ENCODE measurements at regions not wholly inside any gene's neighbourhood (a gene's known extent, or its start where the extent isn't known, plus 50 kb on each side); places are given as distances from the start of the nearest gene placed in this dataset.

DNA sequence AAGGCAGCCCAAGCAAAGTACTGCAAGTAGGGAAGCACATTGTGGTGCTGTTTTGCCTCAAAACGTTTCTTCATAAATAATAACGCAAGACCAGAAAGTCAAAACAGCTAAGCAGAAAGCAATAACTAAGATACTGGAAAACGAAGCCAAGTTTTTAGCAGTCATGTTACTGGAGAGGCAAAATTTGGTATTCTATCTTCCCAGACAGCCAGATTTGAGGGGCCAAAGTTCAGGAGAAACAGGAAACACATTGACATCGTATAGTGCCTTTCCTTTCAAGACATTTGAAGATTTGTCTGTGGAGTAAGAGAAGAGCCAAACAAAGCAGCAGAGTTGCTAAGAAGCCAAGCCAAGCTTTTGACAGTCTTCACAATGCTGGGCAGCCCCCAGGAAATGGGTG lies 843.6 kb upstream of the NECTIN3 start:
- DNase-seq (ENCODE audit: low read depth) = no peak
- no peak overlapping the region for H3K4me3 ChIP-seq (ENCODE audit: low read depth, low read length)
- TF ChIP-seq, protein P1, sequence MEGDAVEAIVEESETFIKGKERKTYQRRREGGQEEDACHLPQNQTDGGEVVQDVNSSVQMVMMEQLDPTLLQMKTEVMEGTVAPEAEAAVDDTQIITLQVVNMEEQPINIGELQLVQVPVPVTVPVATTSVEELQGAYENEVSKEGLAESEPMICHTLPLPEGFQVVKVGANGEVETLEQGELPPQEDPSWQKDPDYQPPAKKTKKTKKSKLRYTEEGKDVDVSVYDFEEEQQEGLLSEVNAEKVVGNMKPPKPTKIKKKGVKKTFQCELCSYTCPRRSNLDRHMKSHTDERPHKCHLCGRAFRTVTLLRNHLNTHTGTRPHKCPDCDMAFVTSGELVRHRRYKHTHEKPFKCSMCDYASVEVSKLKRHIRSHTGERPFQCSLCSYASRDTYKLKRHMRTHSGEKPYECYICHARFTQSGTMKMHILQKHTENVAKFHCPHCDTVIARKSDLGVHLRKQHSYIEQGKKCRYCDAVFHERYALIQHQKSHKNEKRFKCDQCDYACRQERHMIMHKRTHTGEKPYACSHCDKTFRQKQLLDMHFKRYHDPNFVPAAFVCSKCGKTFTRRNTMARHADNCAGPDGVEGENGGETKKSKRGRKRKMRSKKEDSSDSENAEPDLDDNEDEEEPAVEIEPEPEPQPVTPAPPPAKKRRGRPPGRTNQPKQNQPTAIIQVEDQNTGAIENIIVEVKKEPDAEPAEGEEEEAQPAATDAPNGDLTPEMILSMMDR (IDR thresholded peaks at IDR 0.05; ENCODE audit: low read depth, low read length, missing control alignments) = no peak

DNA sequence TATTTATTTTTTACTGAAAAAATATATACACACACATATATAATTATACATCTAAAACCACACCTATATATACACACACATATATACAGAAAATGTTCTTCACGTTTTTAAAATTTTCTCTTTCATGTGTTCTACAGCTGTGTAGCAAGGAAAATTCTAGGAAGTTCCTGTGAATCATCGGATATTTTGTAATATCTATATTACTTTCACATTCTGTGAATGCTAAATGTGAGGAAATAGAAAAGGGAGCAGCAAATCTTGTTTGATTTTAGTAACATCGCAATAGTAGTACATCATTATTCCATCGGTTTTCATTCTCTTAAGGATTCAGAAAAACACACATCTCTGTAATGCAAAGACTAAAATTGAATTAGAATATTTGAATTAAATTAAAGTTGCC lies 836.8 kb upstream of the NECTIN3 start:
- no peak for DNase-seq (ENCODE audit: low read depth)
- TF ChIP-seq, protein P1 (IDR thresholded peaks at IDR 0.05; ENCODE audit: low read depth, low read length, missing control alignments) = no peak
- no peak overlapping the region for H3K4me3 ChIP-seq (ENCODE audit: low read depth, low read length)

DNA sequence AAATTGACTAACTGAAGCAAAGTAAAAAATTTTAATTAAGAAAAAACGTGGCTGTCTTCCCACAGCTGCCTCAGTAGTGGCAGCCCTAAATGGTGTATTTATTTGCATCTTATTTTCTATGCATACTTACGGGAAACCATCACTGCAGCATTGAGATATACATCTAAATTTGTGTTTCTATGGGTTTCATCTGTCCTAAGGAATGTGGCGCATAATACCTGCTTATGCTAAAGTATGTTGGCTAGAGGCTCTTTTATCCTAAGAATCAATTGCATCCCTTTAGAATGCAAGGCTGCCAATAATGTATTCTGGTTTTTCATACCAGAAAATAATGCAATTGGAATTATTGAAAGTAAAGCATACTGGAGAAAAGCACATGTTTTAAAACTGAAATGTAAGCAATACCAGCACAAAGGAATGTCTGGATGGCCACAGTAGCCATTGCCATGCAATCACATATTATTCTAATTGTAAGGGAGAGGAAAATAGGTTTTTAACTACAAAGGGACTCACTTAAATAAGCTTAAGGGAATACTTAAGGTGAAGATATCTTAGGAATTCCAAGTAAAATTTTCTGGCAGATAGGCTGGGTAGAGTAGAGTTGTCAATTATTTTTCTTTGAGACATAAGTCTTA lies 834.5 kb upstream of the NECTIN3 start:
- TF ChIP-seq, protein P1 (IDR thresholded peaks at IDR 0.05; ENCODE audit: low read depth, low read length, missing control alignments) = no peak
- H3K4me3 ChIP-seq (ENCODE audit: low read depth, low read length) = no peak overlapping the region
- no peak for DNase-seq (ENCODE audit: low read depth)

DNA sequence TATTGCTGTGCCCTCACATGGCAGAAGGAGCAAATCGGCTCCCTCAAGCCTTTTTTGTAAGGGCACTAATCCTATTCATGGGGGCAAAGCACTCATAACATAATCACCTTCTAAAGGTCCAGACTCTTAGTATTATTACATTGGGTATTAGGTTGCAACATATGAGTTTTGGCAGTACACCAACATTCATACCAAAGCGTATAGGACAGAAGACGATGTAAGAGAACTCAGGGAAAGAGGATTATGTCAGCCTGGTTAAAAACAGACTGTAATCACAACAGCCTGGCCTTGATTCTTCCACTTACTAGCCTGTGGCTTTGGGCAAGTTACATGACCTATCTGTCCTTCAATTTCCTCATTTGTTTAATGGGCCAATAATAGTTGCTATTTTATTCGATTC lies 828.5 kb upstream of the NECTIN3 start:
- H3K4me3 ChIP-seq (ENCODE audit: low read depth, low read length) = no peak overlapping the region
- TF ChIP-seq, protein P1 (IDR thresholded peaks at IDR 0.05; ENCODE audit: low read depth, low read length, missing control alignments) = no peak
- DNase-seq (ENCODE audit: low read depth) = no peak

DNA sequence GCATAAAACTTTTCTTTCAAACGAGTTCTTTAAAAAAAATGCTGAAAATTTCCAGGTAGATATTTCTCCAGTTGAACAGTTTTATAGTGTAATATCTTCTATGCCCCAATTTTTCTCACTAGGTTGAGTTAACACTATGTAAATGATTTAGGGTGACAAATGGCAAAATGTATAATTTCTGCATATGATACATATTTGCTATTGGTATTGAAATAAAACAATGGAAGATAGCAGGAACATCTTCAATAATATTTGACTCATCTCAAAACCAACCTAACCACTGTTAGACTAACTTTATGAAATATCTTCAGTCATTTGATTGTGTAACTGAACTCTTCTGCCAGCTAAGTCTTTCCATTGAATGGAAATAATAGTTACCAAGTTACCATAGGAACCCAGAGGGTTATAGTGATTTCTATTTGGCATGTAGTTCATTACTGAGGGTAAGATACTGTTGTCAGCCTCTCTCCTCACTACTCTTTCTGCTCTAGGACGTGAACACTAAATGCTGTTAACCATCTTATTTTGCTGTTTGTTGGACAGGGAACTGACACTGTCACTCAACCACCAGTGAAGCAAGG lies 824.7 kb upstream of the NECTIN3 start:
- H3K4me3 ChIP-seq (ENCODE audit: low read depth, low read length) = no peak overlapping the region
- DNase-seq (ENCODE audit: low read depth) = no peak
- TF ChIP-seq, protein P1 (IDR thresholded peaks at IDR 0.05; ENCODE audit: low read depth, low read length, missing control alignments) = no peak

DNA sequence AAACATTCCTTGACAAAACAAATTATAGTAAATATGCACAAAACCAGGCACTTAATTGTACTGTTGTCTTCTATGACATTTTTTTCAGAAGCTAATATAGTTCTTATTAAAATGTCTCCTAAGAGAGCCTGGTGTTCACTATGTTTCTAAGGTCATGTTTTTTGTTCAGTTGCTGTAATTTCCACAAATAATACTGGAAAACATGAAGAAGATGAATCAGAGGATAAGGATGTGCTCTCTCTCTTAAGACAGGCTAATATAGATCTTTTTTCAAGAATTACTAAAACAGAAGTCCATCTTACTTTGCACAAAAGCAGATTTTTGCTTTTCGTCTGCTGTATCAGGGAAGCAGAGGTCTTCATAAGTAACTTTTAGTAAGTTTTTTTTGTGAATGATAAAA lies 823.0 kb upstream of the NECTIN3 start:
- no peak overlapping the region for H3K4me3 ChIP-seq (ENCODE audit: low read depth, low read length)
- DNase-seq (ENCODE audit: low read depth) = no peak
- TF ChIP-seq, protein P1 (IDR thresholded peaks at IDR 0.05; ENCODE audit: low read depth, low read length, missing control alignments) = no peak

DNA sequence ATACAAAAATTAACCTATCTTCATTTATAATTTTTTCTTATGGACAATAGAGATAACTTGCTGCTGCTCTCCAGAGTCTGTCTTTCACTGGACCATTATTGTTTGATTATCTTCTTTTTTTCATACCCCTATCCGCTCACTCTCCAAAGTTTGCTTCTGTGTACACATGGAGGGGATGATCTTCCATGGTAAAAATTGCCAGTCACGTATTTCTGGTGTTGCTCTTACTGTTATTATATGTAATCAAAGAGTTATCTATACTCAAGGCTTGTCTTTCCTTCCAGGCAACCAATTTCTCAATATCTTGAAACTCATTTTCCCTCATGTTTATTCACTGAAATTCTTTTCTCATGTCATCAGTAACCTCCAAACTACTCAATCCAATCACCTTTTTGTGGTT lies 817.8 kb upstream of the NECTIN3 start:
- TF ChIP-seq, protein P1 (IDR thresholded peaks at IDR 0.05; ENCODE audit: low read depth, low read length, missing control alignments) = no peak
- H3K4me3 ChIP-seq (ENCODE audit: low read depth, low read length) = no peak overlapping the region
- DNase-seq (ENCODE audit: low read depth) = no peak

All from GM12864 (cell line).